ENCODE measurements at regions not wholly inside any gene's neighbourhood (a gene's known extent, or its start where the extent isn't known, plus 50 kb on each side); places are given as distances from the start of the nearest gene placed in this dataset.

DNA sequence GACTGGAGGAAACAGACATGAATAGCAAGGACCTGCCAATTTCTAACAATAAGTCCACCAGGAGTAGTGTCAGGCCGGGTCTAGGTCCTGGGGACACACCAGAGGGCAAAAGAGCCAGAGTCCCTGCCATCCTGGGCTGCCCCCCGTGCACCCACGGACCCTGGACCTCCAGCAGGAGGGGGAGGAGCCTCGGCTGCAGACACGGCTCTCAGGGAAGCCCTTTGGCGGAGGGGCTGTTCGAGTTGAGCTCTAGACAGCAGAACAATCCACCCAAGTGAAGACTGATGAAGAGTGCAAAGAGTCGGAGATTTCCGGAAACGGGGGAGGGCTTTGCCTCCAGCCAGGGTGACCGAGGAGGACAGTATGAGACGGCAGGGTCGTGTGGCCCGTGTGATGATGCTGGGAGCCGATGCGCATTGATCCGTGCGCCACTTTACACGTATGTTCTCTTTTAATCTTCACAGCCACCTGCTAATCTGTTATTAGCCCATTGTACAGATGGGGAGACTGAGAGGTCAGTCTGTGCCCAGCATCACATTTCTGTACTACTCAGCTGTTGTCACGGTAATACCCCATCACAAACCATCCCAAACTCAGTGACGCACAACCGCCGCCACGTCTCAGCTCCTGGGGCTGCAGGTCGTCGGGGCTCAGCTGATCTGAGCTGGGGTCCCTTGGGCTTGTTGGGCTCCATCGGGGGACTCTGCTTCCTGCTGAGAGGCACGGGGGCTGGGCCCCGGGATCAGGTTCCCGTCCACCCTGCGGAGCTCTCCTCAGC, 502.0 kb downstream of the PREX1 start:
- Mint-ChIP-seq H3K27ac (no peak overlapping the region), H3K9me3 (no peaks in the 10 kb centered on the region), H3K36me3 (ENCODE audit: low read depth) (no peaks in the 10 kb centered on the region), H3K4me3 (no peak overlapping the region), H3K4me1 (no peaks in the 10 kb centered on the region), H3K27me3 (peaks cover 10% of the 10 kb centered on the region)
- no peak for ATAC-seq
- DNase-seq = no peak

DNA sequence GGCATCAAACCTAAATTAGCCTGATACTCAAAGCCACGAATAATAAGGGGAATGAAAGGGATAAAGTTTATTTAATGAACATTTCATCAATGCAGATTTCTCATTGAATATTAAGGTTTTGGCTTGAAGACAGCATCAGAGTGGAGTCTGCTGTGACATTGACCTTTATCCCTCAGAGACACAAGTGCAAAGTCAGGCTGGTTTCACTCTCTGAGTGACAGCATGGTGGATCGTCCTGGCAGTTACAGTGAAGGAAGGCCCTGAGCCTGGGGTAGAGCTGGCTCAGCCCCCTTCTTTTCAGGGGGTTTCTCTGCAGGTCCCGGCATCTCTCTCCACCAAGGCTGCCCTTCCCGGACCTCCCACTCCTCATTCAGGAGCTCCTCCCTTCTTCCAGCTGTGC, 503.1 kb downstream of the PREX1 start:
- Mint-ChIP-seq H3K27me3 (peaks cover 9% of the 10 kb centered on the region), H3K36me3 (ENCODE audit: low read depth) (no peaks in the 10 kb centered on the region), H3K4me1 (no peaks in the 10 kb centered on the region), H3K9me3 (no peaks in the 10 kb centered on the region), H3K27ac (no peak overlapping the region), H3K4me3 (no peak overlapping the region)
- no peak for DNase-seq
- ATAC-seq = no peak

DNA sequence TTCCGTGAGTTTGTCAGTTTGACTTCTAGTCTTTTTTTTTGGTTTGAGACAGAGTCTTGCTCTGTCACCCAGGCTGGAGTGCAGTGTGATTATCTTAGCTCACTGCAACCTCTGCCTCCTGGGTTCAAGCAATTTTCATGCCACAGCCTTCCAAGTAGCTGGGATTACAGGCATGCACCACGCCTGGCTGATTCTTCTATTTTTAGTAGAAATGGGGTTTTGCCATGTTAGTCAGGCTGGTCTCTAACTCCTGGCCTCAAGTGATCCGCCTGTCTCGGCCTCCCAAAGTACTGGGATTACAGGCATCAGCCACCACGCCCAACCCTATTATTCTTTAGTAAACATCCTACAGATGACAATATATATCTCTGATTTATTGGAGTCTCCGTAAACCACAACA, 506.5 kb downstream of the PREX1 start:
- DNase-seq (no peak), ATAC-seq (no peak)
- Mint-ChIP-seq H3K4me3 (no peak overlapping the region), H3K4me1 (no peaks in the 10 kb centered on the region), H3K27ac (no peak overlapping the region), H3K9me3 (no peaks in the 10 kb centered on the region), H3K36me3 (ENCODE audit: low read depth) (no peaks in the 10 kb centered on the region), H3K27me3 (peaks cover 7% of the 10 kb centered on the region)

DNA sequence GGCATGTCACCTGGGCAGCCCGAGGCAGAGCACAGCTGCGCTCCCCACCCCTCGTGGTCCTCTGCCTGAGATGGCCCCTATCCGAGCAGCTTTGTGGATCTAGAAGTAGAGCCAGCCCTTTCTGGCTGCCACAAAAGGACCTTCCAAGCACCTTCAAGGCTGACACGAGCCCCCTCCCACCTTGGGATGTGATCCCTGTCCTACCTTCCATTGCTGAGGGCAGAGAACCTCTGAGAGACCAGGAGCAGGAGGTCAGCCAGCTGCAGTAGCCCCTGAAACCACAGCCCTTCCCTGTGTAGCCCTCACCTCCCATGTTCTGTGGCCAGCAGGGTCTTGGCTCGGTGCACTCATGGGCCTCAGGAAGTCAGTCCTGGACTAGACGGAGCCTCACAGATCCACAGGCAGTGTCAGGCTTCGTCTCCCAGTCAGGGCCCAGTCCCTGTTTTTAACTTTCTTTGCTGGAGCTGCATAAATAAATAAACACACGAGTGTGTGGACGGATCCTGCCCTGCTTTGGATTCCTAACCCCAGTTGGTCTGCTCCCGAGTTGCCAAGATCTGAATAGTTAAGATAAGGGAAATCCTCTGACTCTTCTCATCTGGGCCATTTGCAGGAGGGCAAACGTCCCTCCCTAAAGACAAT, 507.7 kb downstream of the PREX1 start:
- ATAC-seq (no peak), DNase-seq (no peak)
- Mint-ChIP-seq H3K9me3 (no peaks in the 10 kb centered on the region), H3K4me1 (no peaks in the 10 kb centered on the region), H3K36me3 (ENCODE audit: low read depth) (no peaks in the 10 kb centered on the region), H3K4me3 (no peak overlapping the region), H3K27ac (no peak overlapping the region), H3K27me3 (peaks cover 8% of the 10 kb centered on the region)

DNA sequence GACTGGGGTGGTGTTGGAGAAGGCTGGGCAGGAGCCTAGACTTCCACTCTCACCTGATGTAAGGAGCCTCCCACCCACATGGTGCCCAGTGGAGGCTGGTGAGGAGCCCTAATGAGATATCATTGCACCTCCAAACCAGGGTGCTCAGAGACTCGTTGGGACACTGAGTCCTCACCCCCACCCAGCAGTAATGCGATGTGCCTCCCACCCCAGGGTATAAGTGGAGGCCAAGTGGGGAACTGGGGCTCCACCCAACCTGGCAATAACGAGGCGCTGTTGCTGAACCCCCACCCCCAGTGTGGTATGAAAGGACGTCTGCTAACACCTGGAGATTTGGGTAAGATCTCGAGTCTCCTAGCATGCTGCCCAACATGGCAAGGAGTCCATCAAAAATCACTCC, 510.2 kb downstream of the PREX1 start:
- ATAC-seq = no peak
- H3K27ac Mint-ChIP-seq = no peak overlapping the region
- H3K4me1 Mint-ChIP-seq = no peaks in the 10 kb centered on the region
- no peak overlapping the region for H3K4me3 Mint-ChIP-seq
- H3K36me3 Mint-ChIP-seq (ENCODE audit: low read depth) = no peaks in the 10 kb centered on the region
- H3K27me3 Mint-ChIP-seq = peaks cover 7% of the 10 kb centered on the region
- no peak for DNase-seq
- no peaks in the 10 kb centered on the region for H3K9me3 Mint-ChIP-seq

DNA sequence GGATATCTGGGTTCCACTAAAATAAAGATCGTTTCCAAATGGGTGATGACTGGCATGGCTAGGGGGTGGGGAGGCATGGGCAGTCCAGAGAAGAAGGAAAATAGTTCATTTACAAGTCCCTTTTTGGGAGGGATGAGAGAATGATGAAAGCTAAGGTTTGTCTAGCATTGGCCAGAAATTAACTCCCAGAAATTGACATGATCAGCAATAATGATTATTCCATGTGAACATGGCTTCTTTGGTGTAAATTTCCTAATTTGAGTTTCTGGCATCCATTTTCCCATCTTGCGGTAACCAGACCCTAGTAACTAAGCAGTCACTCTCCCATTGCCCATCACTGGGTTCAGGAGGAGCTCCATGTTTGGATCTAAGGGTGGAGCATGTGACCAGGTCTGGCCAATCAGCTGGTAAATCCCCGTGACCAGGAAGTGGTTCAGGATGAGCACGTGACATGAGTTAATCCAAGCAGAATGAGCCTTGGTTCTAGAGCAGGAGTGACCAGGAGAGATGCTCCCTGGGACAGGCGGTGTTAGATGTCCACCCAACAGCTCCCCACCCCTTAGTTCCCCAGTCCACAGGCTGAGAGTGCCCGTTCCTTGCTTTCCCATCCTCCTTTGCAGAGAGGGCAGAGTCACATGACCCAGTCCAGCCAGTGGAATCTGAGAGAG, 512.7 kb downstream of the PREX1 start:
- ATAC-seq = no peak
- Mint-ChIP-seq H3K4me3 (no peak overlapping the region), H3K9me3 (no peaks in the 10 kb centered on the region), H3K27ac (no peak overlapping the region), H3K36me3 (ENCODE audit: low read depth) (no peaks in the 10 kb centered on the region), H3K4me1 (no peaks in the 10 kb centered on the region), H3K27me3 (peaks cover 5% of the 10 kb centered on the region)
- no peak for DNase-seq

DNA sequence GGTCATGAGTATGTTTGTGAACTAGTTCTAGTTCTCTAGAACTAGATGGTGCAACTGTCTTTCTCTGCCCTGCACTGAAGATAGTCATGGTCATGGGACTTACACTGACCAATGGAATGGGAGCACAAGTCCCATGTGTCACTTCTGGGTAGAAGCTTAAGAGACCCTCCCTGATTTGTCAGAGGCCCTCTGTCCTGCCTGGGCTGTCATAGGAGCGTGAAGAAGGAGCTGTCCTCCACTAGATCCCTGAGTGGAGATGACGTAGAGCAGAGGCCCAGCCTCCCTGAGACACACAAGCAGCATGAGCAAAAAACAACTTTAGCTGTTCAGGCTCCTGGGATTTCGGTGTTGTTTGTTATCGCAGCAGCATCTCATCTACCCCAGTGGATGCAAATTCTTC, 514.5 kb downstream of the PREX1 start:
- DNase-seq = no peak
- Mint-ChIP-seq H3K4me3 (no peak overlapping the region), H3K9me3 (no peaks in the 10 kb centered on the region), H3K27me3 (peaks cover 11% of the 10 kb centered on the region), H3K27ac (no peak overlapping the region), H3K4me1 (no peaks in the 10 kb centered on the region), H3K36me3 (ENCODE audit: low read depth) (no peaks in the 10 kb centered on the region)
- ATAC-seq = no peak

DNA sequence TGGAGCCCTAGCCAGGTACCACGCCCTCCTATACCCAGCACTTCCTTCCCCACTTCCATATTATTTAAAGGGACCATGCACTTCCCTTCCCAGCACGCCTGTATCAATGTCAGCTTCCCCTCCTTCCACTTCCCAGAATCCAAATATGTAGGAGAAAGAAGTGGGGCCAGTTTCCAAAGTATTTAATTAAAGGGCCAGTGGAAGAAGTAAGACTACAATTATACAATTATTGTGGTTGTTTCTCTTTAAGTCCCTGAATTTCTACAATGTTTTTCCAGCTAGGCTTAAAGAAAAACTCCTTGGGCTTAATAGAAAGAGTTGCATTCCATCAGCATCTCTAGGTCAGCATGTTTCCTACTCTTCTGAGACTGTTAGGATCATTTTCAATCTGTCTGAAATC, 515.8 kb downstream of the PREX1 start:
- H3K4me1 Mint-ChIP-seq = no peaks in the 10 kb centered on the region
- no peaks in the 10 kb centered on the region for H3K9me3 Mint-ChIP-seq
- ATAC-seq = no peak
- peaks cover 11% of the 10 kb centered on the region for H3K27me3 Mint-ChIP-seq
- H3K4me3 Mint-ChIP-seq = no peak overlapping the region
- H3K27ac Mint-ChIP-seq = no peak overlapping the region
- DNase-seq = no peak
- no peaks in the 10 kb centered on the region for H3K36me3 Mint-ChIP-seq (ENCODE audit: low read depth)

DNA sequence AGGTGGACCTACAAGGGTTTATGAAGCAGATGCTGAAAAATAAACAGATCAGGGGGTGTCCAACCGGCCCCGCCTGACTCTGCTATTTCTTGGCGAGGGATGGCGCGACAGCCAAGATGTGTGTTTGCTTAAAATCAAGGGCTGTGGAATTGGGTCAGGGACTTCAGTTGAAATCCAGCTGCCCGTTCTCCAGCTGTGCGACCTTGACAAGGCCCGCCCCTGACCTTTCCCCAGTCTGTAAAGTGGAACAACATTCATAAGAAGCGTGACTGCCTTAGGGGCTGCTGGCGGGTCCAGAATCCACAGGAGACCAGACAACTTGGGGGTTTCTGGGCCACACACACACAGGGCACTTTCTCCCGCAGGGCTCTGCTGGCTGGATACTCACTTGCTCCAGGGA, 517.5 kb downstream of the PREX1 start:
- DNase-seq (no peak), ATAC-seq (no peak)
- no peaks in the 10 kb centered on the region for H3K36me3 Mint-ChIP-seq (ENCODE audit: low read depth)
- no peak overlapping the region for H3K4me3 Mint-ChIP-seq
- H3K4me1 Mint-ChIP-seq = no peaks in the 10 kb centered on the region
- no peak overlapping the region for H3K27ac Mint-ChIP-seq
- H3K27me3 Mint-ChIP-seq = peaks cover 11% of the 10 kb centered on the region
- no peaks in the 10 kb centered on the region for H3K9me3 Mint-ChIP-seq

DNA sequence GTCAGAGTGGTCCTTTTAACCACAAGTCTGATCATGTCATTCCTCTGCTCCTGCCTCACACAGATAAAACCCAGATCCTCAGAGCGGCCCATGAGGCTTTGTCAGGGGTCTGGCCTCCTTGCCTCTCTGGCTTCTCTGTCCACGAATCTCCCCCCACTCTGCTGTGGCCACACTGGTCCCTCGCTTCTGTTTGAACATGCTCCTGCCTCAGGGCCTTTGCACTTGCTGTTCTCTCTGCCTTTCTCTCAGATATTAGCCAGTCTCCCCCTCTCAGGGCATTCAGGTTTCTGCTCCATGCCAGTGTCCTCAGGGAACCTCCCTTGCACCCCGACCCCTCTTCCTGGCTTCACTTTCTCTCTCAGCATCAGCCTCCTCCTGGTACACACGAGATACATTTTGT, 518.5 kb downstream of the PREX1 start:
- Mint-ChIP-seq H3K27ac (no peak overlapping the region), H3K4me3 (no peak overlapping the region)

DNA sequence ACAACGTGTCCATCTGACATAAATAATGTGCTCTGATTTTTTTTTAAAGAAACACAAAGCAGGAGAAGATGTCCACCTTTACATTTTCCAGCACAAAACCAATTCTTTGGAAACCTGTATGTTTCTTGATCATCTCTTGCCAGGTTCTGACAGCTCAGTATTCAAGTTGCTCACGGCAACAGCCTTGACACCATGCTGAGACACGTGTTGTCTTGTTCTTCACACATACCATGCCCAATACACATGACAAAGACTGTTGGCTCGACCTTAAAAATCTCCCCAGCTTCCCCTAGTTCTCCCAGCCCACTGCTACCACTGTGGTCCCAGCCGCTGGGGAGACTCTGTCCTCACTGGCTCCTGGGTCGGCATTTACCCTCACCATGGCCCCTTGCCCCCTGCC, 518.9 kb downstream of the PREX1 start:
- Mint-ChIP-seq H3K4me3 (no peak overlapping the region), H3K27ac (no peak overlapping the region), H3K27me3 (peaks cover 12% of the 10 kb centered on the region), H3K4me1 (no peaks in the 10 kb centered on the region), H3K9me3 (no peaks in the 10 kb centered on the region), H3K36me3 (ENCODE audit: low read depth) (no peaks in the 10 kb centered on the region)
- no peak for ATAC-seq
- DNase-seq = no peak

More for the DNA sequence above, 518.5 kb downstream of the PREX1 start:
- ATAC-seq (no peak), DNase-seq (no peak)
- Mint-ChIP-seq H3K27me3 (peaks cover 10% of the 10 kb centered on the region), H3K36me3 (ENCODE audit: low read depth) (no peaks in the 10 kb centered on the region), H3K9me3 (no peaks in the 10 kb centered on the region), H3K4me1 (no peaks in the 10 kb centered on the region)

DNA sequence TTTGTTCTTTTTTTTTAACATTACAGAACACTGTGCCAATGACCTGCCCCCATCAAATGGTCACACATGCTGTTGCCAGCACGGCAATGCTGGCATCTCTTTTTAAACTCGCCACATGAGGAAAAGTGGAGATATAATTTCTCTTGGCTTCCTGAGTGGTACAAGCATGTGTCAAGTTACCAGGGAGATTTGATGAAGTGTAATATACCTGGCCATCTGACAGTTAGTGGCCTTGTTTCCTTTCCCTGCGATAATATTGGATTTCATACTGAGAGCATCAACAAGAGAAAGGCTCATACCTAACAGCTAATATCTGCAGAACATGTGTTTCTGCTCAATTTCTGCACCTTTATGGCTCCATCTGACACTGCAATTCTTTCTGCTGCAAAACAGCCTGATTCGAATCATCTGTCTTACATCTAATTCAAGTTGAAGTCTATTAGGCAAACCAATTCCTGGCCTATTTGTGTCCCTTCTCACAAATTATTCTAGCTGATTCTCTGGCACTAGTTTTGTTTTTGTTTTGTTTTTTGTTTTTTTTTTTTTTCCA, 519.5 kb downstream of the PREX1 start:
- ATAC-seq = no peak
- H3K27me3 Mint-ChIP-seq = peaks cover 12% of the 10 kb centered on the region
- H3K4me3 Mint-ChIP-seq = no peak overlapping the region
- no peaks in the 10 kb centered on the region for H3K36me3 Mint-ChIP-seq (ENCODE audit: low read depth)
- DNase-seq = no peak
- H3K4me1 Mint-ChIP-seq = no peaks in the 10 kb centered on the region
- no peaks in the 10 kb centered on the region for H3K9me3 Mint-ChIP-seq
- no peak overlapping the region for H3K27ac Mint-ChIP-seq

DNA sequence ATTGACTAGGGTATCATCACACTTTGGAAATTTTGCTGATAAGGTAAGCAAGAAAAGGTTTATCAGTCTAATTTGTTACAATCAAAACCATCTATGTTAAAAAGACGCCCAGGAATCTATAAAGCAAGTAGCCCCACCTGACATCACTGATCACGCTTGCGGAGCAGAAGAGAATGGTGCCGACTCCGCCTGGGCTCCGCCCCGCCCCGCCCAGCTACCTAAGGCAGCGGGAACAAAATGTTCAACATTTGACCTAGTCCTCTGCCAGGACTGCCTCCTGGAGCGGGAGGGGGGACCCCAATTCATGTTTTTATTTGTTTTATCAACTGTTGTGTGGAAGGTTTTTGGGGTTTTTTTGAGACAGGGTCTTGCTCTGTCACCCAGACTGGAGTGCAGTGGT, 520.5 kb downstream of the PREX1 start:
- ATAC-seq (no peak), DNase-seq (no peak)
- no peak overlapping the region for H3K4me3 Mint-ChIP-seq
- no peaks in the 10 kb centered on the region for H3K36me3 Mint-ChIP-seq (ENCODE audit: low read depth)
- H3K27ac Mint-ChIP-seq = no peak overlapping the region
- no peaks in the 10 kb centered on the region for H3K9me3 Mint-ChIP-seq
- no peaks in the 10 kb centered on the region for H3K4me1 Mint-ChIP-seq
- peaks cover 15% of the 10 kb centered on the region for H3K27me3 Mint-ChIP-seq

DNA sequence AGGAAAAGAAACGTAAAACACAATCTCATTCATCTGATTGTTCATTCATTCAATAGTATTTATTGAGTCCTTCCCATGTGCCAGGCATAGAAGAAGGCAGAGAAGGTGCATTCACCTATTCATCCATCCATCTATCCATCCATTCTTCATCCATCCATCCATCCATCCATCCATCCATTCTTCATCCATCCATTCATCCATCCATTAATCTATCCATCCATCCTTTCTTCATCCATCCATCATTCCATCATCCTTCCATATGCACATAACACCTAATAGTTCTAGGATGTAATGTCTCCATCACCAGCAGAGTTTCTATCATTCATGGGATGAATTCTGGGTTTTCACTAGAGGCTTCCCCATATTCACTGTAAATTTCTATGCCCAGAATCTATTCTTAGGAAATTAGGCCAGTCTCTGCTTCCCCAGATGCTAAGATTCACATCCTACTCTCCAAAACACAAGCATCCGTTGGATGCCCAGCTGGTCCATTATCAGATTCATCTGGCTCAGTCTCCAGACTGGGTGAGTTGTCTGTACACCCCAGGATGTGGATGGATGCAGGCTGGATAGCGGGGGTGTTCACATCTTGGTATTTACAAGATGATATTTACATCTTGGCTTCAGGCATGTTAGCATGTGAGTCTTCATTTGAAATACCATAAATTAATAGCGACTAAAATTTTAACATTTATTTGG, 517.7 kb upstream of the SULF2 start:
- DNase-seq (no peak), ATAC-seq (no peak)
- no peaks in the 10 kb centered on the region for H3K4me1 Mint-ChIP-seq
- H3K4me3 Mint-ChIP-seq = no peak overlapping the region
- H3K9me3 Mint-ChIP-seq = no peaks in the 10 kb centered on the region
- no peak overlapping the region for H3K27ac Mint-ChIP-seq
- H3K36me3 Mint-ChIP-seq (ENCODE audit: low read depth) = no peaks in the 10 kb centered on the region
- H3K27me3 Mint-ChIP-seq = peaks cover 9% of the 10 kb centered on the region
